GM18868 (cell line): ENCODE measurements at regions not wholly inside any gene's neighbourhood (a gene's known extent, or its start where the extent isn't known, plus 50 kb on each side); places are given as distances from the start of the nearest gene placed in this dataset.
"Not testable (repeated sequence)": the region's sequence is repeated elsewhere in the genome, so short reads cannot be mapped to it uniquely, and the experiment has no call there.

Experiments used
- ATAC-seq: cut with Tn5 transposase; IDR thresholded peaks from one replicate; pipeline ENCODE4 v1.9.1; 2021; ENCODE audit warnings: mild to moderate bottlenecking, moderate library complexity; ENCODE audit not compliant: unreplicated experiment

- ATAC-seq = no peak
Observed at GRCh38 chr4:164616961-164617360, 137.0 kb upstream of the SMIM31 start.

GRCh38 chr4:164617426-164617825 lies 136.5 kb upstream of the SMIM31 start:
- ATAC-seq = no peak

GRCh38 chr4:164617911-164618310 lies 136.0 kb upstream of the SMIM31 start:
- ATAC-seq = no peak

GRCh38 chr4:164621886-164622521 lies 131.9 kb upstream of the SMIM31 start:
- ATAC-seq = no peak

DNA sequence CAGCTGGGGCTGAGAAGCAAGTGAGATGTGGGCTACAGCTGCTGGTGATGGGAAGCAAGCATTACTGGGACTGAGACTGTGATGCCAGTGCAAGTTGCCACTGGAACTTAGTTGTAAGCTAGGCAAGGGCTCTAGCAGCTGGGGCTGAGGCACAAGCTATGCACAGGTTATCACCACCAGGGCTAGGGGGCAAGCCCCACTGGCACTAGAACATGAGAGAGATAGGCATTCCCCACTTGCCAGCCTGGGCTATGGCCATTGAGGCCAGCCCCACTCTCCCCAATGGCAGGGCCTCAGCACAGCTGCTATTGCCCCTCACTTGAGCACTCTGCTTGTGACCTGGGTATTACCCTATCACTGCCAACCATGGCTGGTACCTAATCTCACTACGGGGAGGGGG lies 130.8 kb upstream of the SMIM31 start:
- ATAC-seq = no peak

DNA sequence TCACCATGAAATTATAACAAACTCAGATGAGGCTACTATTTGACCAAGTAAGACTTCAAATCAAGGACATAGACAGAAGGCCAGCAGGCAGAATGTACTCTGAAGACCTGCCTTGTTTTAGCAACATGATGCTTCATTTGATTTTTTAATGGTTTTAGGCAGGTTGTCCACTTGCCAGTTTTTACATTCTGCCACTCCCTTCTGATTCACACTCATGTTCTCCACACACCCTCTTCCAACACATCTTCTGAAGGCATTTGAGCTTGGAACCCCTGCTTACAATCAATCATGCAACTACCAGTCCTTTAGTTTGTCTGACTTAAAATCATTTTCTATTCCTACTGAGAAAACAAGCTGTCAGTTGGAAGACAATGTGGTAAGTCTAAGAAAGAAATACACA lies 114.9 kb upstream of the SMIM31 start:
- no peak for ATAC-seq

- no peak for ATAC-seq
Observed at GRCh38 chr4:164648151-164648848, 105.6 kb upstream of the SMIM31 start.

DNA sequence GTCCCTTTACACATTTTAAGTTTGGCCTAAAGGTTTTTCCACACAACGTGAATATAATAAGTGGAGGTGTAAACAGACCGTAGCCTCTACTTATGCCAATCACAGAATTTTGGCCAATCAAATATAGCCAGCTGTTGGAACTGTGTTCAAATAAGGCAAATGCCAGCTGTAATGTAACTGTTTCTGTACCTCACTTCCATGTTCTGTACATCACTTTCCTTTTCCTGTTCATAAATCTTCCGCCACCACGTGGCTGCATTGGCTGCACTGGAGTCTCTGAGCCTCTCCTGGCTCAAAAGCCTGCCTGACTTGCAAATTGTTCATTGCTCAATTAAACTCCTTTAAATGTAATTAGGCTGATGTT lies 105.1 kb upstream of the SMIM31 start:
- no peak for ATAC-seq

- no peak for ATAC-seq
Observed at GRCh38 chr4:164659765-164660164, 94.2 kb upstream of the SMIM31 start.

DNA sequence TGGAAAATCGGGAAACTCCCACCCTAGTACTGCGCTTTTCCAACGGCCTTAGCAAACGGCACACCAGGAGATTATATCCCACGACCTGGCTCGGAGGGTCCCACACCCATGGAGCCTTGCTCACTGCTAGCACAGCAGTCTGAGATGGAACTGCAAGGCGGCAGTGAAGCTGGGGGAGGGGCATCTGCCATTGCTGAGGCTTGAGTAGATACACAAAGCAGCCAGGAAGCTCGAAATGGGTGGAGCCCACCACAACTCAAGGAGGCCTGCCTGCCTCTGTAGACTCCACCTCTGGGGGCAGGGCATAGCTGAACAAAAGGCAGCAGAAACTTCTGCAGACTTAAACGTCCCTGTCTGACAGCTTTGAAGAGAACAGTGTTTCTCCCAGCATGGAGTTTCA lies 77.8 kb upstream of the SMIM31 start:
- ATAC-seq = not testable (repeated sequence)

DNA sequence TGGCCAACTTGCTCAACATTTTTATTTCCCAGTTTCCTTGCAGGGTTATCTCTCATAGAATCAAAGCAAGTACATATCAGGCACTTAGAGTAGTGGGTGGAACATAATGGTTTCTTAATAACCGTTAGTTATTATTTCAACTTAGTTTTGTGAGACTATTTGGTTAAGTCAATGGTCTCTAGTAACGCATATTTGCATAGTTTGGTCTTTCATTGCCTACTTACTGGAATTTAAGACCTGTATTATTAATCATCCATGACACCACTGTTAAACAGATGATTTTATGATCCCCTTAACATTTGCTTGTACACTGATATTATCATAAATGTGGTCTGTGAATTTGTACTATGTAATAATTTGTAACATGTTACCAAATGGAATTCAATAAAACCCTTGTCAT lies 70.9 kb upstream of the SMIM31 start:
- no peak for ATAC-seq

DNA sequence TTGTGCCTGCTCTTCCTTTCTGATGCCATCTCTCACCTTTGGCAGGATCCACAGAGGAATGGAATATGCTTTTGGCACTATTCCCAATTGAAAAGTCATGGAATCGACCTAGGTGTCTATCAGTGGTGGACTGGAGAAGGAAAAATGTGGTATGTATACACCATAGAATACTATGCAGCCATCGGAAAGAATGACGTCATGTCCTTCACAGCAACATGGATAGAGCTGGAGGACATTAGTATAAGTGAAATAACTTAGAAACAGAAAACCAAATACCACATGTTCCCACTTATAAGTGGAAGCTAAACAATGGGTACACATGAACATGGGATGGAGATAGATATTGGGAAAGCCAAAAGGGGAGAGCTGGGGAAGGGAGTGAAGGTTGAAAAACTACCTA lies 58.3 kb upstream of the SMIM31 start:
- no peak for ATAC-seq

- no peak for ATAC-seq
Observed at GRCh38 chr4:164700471-164700870, 53.5 kb upstream of the SMIM31 start.

DNA sequence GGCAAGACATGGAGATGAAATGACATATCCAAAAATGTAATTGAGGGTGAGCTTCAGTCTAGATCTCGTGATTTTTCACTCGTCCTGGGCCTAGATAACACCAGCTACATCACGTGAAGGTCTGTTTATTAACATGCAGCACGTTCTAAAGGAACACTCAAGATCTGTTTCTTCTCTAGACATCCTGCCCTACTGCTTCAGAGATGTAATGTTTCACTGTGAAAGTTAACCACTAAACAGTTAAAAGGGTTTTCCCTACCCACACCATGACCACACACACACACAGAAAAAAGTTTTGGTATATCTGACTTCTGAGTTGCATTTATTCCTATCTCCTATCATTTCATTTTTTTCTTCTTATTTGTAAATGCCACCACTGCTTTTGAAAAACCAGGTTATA lies 52.3 kb upstream of the SMIM31 start:
- ATAC-seq = peak; percentile 90
